ENCODE measurements at regions not wholly inside any gene's neighbourhood (a gene's known extent, or its start where the extent isn't known, plus 50 kb on each side); places are given as distances from the start of the nearest gene placed in this dataset.

- Histone ChIP-seq H3K36me3 (ENCODE audit: insufficient read depth, low read length) (no peaks in the 10 kb centered on the region), H3K9me2 (ENCODE audit: low read depth, low read length) (no peaks in the 10 kb centered on the region), H3K27ac (ENCODE audit: low read depth, low read length, poor library complexity, severe bottlenecking) (no peak overlapping the region), H3F3A (ENCODE audit: insufficient read depth, low read length) (no peaks in the 10 kb centered on the region), H3K4me3 (ENCODE audit: low read depth, low read length, poor library complexity, severe bottlenecking) (no peak overlapping the region), H3K27me3 (ENCODE audit: insufficient read depth, low read length) (no peaks in the 10 kb centered on the region), H3K9me3 (ENCODE audit: low read length) (no peaks in the 10 kb centered on the region), H3K9ac (ENCODE audit: low read length) (no peak overlapping the region), H4K20me1 (ENCODE audit: insufficient read depth, low read length) (no peaks in the 10 kb centered on the region), H3K4me2 (ENCODE audit: low read length) (no peak overlapping the region), H3K4me1 (ENCODE audit: insufficient read depth, low read length, severe bottlenecking) (no peaks in the 10 kb centered on the region), H3K79me2 (ENCODE audit: insufficient read depth, low read length) (no peaks in the 10 kb centered on the region), H2AFZ (ENCODE audit: low read length) (no peak overlapping the region)
- TF ChIP-seq EZH2 (IDR thresholded peaks at IDR 0.05; ENCODE audit: borderline replicate concordance, low read length) (no peak), CTCF (IDR thresholded peaks at IDR 0.05; ENCODE audit: low read length) (no peak)
Observed at GRCh38 chr5:146945617-146946084, 67.1 kb upstream of the PPP2R2B start.

- Histone ChIP-seq H3K9me2 (ENCODE audit: low read depth, low read length) (no peaks in the 10 kb centered on the region), H3K4me1 (ENCODE audit: insufficient read depth, low read length, severe bottlenecking) (no peaks in the 10 kb centered on the region), H3K36me3 (ENCODE audit: insufficient read depth, low read length) (no peaks in the 10 kb centered on the region), H3K4me3 (ENCODE audit: low read depth, low read length, poor library complexity, severe bottlenecking) (no peak overlapping the region), H3K4me2 (ENCODE audit: low read length) (no peak overlapping the region), H3K27ac (ENCODE audit: low read depth, low read length, poor library complexity, severe bottlenecking) (no peak overlapping the region), H4K20me1 (ENCODE audit: insufficient read depth, low read length) (no peaks in the 10 kb centered on the region), H3K27me3 (ENCODE audit: insufficient read depth, low read length) (no peaks in the 10 kb centered on the region), H3K9me3 (ENCODE audit: low read length) (no peaks in the 10 kb centered on the region), H3K9ac (ENCODE audit: low read length) (no peak overlapping the region), H3F3A (ENCODE audit: insufficient read depth, low read length) (no peaks in the 10 kb centered on the region), H2AFZ (ENCODE audit: low read length) (no peak overlapping the region; the same call in 1 of the 2 replicates), H3K79me2 (ENCODE audit: insufficient read depth, low read length) (no peaks in the 10 kb centered on the region)
- TF ChIP-seq CTCF (IDR thresholded peaks at IDR 0.05; ENCODE audit: low read length) (peak; percentile 46), EZH2 (IDR thresholded peaks at IDR 0.05; ENCODE audit: borderline replicate concordance, low read length) (no peak)
Observed at GRCh38 chr5:146947181-146947941, 68.8 kb upstream of the PPP2R2B start.

- Histone ChIP-seq H3K4me2 (ENCODE audit: low read length) (no peak overlapping the region), H3K27ac (ENCODE audit: low read depth, low read length, poor library complexity, severe bottlenecking) (no peak overlapping the region), H4K20me1 (ENCODE audit: insufficient read depth, low read length) (no peaks in the 10 kb centered on the region), H3K27me3 (ENCODE audit: insufficient read depth, low read length) (no peaks in the 10 kb centered on the region), H3K4me1 (ENCODE audit: insufficient read depth, low read length, severe bottlenecking) (no peaks in the 10 kb centered on the region), H3K4me3 (ENCODE audit: low read depth, low read length, poor library complexity, severe bottlenecking) (no peak overlapping the region), H3K9ac (ENCODE audit: low read length) (no peak overlapping the region), H3K79me2 (ENCODE audit: insufficient read depth, low read length) (no peaks in the 10 kb centered on the region), H3K9me3 (ENCODE audit: low read length) (no peaks in the 10 kb centered on the region), H3K9me2 (ENCODE audit: low read depth, low read length) (no peaks in the 10 kb centered on the region), H2AFZ (ENCODE audit: low read length) (no peak overlapping the region), H3K36me3 (ENCODE audit: insufficient read depth, low read length) (no peaks in the 10 kb centered on the region), H3F3A (ENCODE audit: insufficient read depth, low read length) (no peaks in the 10 kb centered on the region)
- TF ChIP-seq CTCF (IDR thresholded peaks at IDR 0.05; ENCODE audit: low read length) (no peak), EZH2 (IDR thresholded peaks at IDR 0.05; ENCODE audit: borderline replicate concordance, low read length) (no peak)
Observed at GRCh38 chr5:146948666-146949065, 70.1 kb upstream of the PPP2R2B start.

Measured in OCI-LY1 (cell line).